ENCODE measurements at regions not wholly inside any gene's neighbourhood (a gene's known extent, or its start where the extent isn't known, plus 50 kb on each side); places are given as distances from the start of the nearest gene placed in this dataset.

DNA sequence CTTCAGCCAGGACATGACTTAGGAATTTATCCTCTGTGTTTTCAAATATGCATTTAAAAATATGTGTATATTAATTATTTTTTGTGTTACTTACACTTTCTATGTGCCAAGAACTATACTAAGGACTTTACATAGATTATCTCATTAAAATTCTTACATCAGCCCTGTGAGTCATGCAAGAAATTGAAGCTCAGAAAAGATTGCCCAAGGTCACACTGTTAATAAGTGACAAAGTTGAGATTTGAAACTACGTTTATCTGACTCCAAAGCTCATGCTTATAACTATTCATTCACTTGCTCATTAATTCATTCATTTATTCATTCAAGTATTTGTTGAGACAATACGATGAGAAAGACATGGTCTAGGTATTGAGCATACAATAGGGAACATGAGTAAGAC, 62.9 kb upstream of the CHRDL1 start:
- no peak for DNase-seq (ENCODE audit: low spot score)
- no peaks in the 10 kb centered on the region for H3K27me3 ChIP-seq (ENCODE audit: control insufficient read depth in 4 of 4, insufficient read depth in 4 of 4, low read length in 3 of 4)
- H3K9me3 ChIP-seq (ENCODE audit: control insufficient read depth in 4 of 4, low read length in 3 of 4) = no peaks in the 10 kb centered on the region
- H3K4me3 ChIP-seq (ENCODE audit: low read depth in 1 of 3, low read length in 3 of 3) = no peak overlapping the region
- H3K27ac ChIP-seq (ENCODE audit: low read depth in 1 of 2, low read length in 2 of 2) = no peak overlapping the region
- no peak overlapping the region for H3K9ac ChIP-seq (ENCODE audit: low read depth in 1 of 2, low read length in 2 of 2)
- WGBS = 52% methylated on average over 2 of the region's 2 CpGs
- H3K4me1 ChIP-seq (ENCODE audit: control insufficient read depth in 4 of 4, insufficient read depth in 4 of 4, low read length in 3 of 4) = no peaks in the 10 kb centered on the region
- TF ChIP-seq GABPA (IDR thresholded peaks at IDR 0.05 in 1 of 2, conservative IDR thresholded peaks at IDR 0.05 in 1 of 2) = no peak
- no peaks in the 10 kb centered on the region for H3K36me3 ChIP-seq (ENCODE audit: control insufficient read depth in 4 of 4, insufficient read depth in 3 of 4, low read depth in 1 of 4, low read length in 3 of 4)

DNA sequence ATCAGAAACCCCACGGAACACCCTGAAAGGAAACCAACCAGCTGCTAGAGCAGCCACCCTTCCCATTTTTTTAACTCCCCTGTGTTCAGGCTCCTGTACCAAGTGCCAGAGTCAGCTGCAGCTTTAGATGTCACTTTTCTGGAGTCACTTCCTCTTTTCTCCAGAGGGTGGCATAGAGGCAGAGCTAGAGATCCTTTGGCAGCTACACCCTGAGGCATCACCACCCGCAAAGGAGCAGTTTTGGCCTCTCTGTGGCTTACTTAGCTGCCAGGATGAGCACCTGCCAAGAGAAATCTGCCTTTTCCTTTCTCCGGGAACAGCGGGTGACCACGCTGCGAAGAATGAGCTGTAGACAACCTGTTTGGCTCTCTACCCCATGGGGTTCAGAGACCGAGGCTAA, 58.0 kb upstream of the CHRDL1 start:
- no peak for TF ChIP-seq FOXA1 (IDR thresholded peaks at IDR 0.05)
- TF ChIP-seq JUND (IDR thresholded peaks at IDR 0.05) = no peak
- TF ChIP-seq HNF4A (conservative IDR thresholded peaks at IDR 0.05) = no peak
- TF ChIP-seq YY1 (IDR thresholded peaks at IDR 0.05) = no peak
- TF ChIP-seq RAD21 (IDR thresholded peaks at IDR 0.05) = peak; percentile 43 to 70
- TF ChIP-seq GABPA (IDR thresholded peaks at IDR 0.05 in 1 of 2, conservative IDR thresholded peaks at IDR 0.05 in 1 of 2) = no peak
- TF ChIP-seq, protein P1, sequence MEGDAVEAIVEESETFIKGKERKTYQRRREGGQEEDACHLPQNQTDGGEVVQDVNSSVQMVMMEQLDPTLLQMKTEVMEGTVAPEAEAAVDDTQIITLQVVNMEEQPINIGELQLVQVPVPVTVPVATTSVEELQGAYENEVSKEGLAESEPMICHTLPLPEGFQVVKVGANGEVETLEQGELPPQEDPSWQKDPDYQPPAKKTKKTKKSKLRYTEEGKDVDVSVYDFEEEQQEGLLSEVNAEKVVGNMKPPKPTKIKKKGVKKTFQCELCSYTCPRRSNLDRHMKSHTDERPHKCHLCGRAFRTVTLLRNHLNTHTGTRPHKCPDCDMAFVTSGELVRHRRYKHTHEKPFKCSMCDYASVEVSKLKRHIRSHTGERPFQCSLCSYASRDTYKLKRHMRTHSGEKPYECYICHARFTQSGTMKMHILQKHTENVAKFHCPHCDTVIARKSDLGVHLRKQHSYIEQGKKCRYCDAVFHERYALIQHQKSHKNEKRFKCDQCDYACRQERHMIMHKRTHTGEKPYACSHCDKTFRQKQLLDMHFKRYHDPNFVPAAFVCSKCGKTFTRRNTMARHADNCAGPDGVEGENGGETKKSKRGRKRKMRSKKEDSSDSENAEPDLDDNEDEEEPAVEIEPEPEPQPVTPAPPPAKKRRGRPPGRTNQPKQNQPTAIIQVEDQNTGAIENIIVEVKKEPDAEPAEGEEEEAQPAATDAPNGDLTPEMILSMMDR (IDR thresholded peaks at IDR 0.05; ENCODE audit: low read depth, low read length, missing input control) = peak; percentile 31
- no peak for TF ChIP-seq FOXA2 (IDR thresholded peaks at IDR 0.05)
- H3K4me1 ChIP-seq (ENCODE audit: control insufficient read depth in 4 of 4, insufficient read depth in 4 of 4, low read length in 3 of 4) = peaks cover 0 to 1% (median 0%) of the 10 kb centered on the region in 4 donors
- H3K9ac ChIP-seq (ENCODE audit: low read depth in 1 of 2, low read length in 2 of 2) = no peak overlapping the region
- H3K9me3 ChIP-seq (ENCODE audit: control insufficient read depth in 4 of 4, low read length in 3 of 4) = no peaks in the 10 kb centered on the region
- H3K27me3 ChIP-seq (ENCODE audit: control insufficient read depth in 4 of 4, insufficient read depth in 4 of 4, low read length in 3 of 4) = no peaks in the 10 kb centered on the region
- no peak for DNase-seq (ENCODE audit: low spot score)
- no peak overlapping the region for H3K4me3 ChIP-seq (ENCODE audit: low read depth in 1 of 3, low read length in 3 of 3)
- H3K36me3 ChIP-seq (ENCODE audit: control insufficient read depth in 4 of 4, insufficient read depth in 3 of 4, low read depth in 1 of 4, low read length in 3 of 4) = no peaks in the 10 kb centered on the region
- H3K27ac ChIP-seq (ENCODE audit: low read depth in 1 of 2, low read length in 2 of 2) = no peak overlapping the region
- WGBS = 36% methylated on average over 7 of the region's 7 CpGs

DNA sequence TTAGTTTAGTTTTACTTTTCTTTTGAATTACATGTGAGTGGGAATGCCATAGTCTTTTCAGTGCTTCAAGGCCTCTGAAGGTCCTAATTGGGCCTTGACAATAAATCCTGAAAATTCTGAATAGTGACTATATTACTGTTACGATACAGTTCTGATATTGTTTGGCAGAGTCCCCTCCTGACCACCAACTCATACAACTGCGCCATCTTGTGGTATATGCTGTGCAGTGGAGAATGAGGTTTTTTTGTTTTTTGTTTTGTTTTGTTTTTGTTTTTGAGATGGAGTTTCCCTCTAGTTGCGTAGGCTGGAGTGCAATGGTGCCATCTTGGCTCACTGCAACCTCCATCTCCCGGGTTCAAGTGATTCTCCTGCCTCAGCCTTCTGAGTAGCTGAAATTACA, 56.6 kb upstream of the CHRDL1 start:
- H3K27ac ChIP-seq (ENCODE audit: low read depth in 1 of 2, low read length in 2 of 2) = no peak overlapping the region
- H3K9ac ChIP-seq (ENCODE audit: low read depth in 1 of 2, low read length in 2 of 2) = no peak overlapping the region
- no peak overlapping the region for H3K4me3 ChIP-seq (ENCODE audit: low read depth in 1 of 3, low read length in 3 of 3)
- no peaks in the 10 kb centered on the region for H3K36me3 ChIP-seq (ENCODE audit: control insufficient read depth in 4 of 4, insufficient read depth in 3 of 4, low read depth in 1 of 4, low read length in 3 of 4)
- H3K27me3 ChIP-seq (ENCODE audit: control insufficient read depth in 4 of 4, insufficient read depth in 4 of 4, low read length in 3 of 4) = no peaks in the 10 kb centered on the region
- TF ChIP-seq, protein P2, sequence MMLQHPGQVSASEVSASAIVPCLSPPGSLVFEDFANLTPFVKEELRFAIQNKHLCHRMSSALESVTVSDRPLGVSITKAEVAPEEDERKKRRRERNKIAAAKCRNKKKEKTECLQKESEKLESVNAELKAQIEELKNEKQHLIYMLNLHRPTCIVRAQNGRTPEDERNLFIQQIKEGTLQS (IDR thresholded peaks at IDR 0.05) = no peak
- TF ChIP-seq RAD21 (IDR thresholded peaks at IDR 0.05) = peak; percentile 46 to 70
- TF ChIP-seq FOXA1 (IDR thresholded peaks at IDR 0.05) = no peak
- TF ChIP-seq, protein P1 (IDR thresholded peaks at IDR 0.05; ENCODE audit: low read depth, low read length, missing input control) = peak; percentile 50
- no peak for TF ChIP-seq GABPA (IDR thresholded peaks at IDR 0.05 in 1 of 2, conservative IDR thresholded peaks at IDR 0.05 in 1 of 2)
- TF ChIP-seq, protein P3, sequence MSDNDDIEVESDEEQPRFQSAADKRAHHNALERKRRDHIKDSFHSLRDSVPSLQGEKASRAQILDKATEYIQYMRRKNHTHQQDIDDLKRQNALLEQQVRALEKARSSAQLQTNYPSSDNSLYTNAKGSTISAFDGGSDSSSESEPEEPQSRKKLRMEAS (IDR thresholded peaks at IDR 0.05) = no peak
- no peak for DNase-seq (ENCODE audit: low spot score)
- H3K4me1 ChIP-seq (ENCODE audit: control insufficient read depth in 4 of 4, insufficient read depth in 4 of 4, low read length in 3 of 4) = peaks cover 0 to 1% (median 0%) of the 10 kb centered on the region in 4 donors
- H3K9me3 ChIP-seq (ENCODE audit: control insufficient read depth in 4 of 4, low read length in 3 of 4) = no peaks in the 10 kb centered on the region
- WGBS = 48% methylated on average over 4 of the region's 4 CpGs
